HFFc6 (cell line): ENCODE measurements at regions not wholly inside any gene's neighbourhood (a gene's known extent, or its start where the extent isn't known, plus 50 kb on each side); places are given as distances from the start of the nearest gene placed in this dataset.
A peak's percentile ranks its signal among the peaks of the same experiment; 100 is the strongest.

ENCODE experiments used
- DNase-seq: peaks from one replicate; pipeline ENCODE4 v3.0.0-alpha.2; 2018
- H3K27ac Mint-ChIP-seq: 2 replicates; pipeline ENCODE4 v1.8.0; 2020; ENCODE audit warnings: mild to moderate bottlenecking, mixed read lengths
- H3K27me3 Mint-ChIP-seq: 2 replicates; pipeline ENCODE4 v1.8.0; 2021; ENCODE audit warnings: mild to moderate bottlenecking, moderate library complexity, mixed read lengths; ENCODE audit not compliant: insufficient read depth
- H3K36me3 Mint-ChIP-seq: 2 replicates; pipeline ENCODE4 v1.8.0; 2021; ENCODE audit warnings: low read depth, mixed read lengths
- H3K4me1 Mint-ChIP-seq: 2 replicates; pipeline ENCODE4 v1.8.0; 2020; ENCODE audit warnings: low read depth, mixed read lengths
- H3K4me3 Mint-ChIP-seq: 2 replicates; pipeline ENCODE4 v1.8.0; 2020; ENCODE audit warnings: mild to moderate bottlenecking, moderate library complexity, mixed read lengths
- H3K9me3 Mint-ChIP-seq: 2 replicates; pipeline ENCODE4 v1.8.0; 2020; ENCODE audit warnings: mild to moderate bottlenecking, mixed read lengths
- CTCF ChIP-seq: fragments of 200-600 bp; sonication (generic); IDR thresholded peaks from 2 replicates; pipeline ENCODE4 v1.5.0; 2021; ENCODE audit warnings: antibody characterized with exemption, mild to moderate bottlenecking

GRCh38 chr3:146313031-146313745 lies 62.3 kb upstream of the PLSCR4 start:
- peak overlapping the region; percentile 85 for H3K27ac Mint-ChIP-seq
- peak overlapping the region; percentile 69 for H3K4me3 Mint-ChIP-seq
- no peaks in the 10 kb centered on the region for H3K27me3 Mint-ChIP-seq
- peaks cover 33% of the 10 kb centered on the region for H3K36me3 Mint-ChIP-seq
- TF ChIP-seq CTCF: no peak
- peak; percentile 38 for DNase-seq
- peaks cover 13% of the 10 kb centered on the region for H3K9me3 Mint-ChIP-seq
- peaks cover 65% of the 10 kb centered on the region for H3K4me1 Mint-ChIP-seq

- Mint-ChIP-seq H3K36me3 (peaks cover 44% of the 10 kb centered on the region), H3K27me3 (no peaks in the 10 kb centered on the region; the same call in 1 of the 2 replicates), H3K9me3 (peaks cover 13% of the 10 kb centered on the region), H3K4me1 (peaks cover 60% of the 10 kb centered on the region), H3K4me3 (peak overlapping the region; percentile 70), H3K27ac (peak overlapping the region; percentile 92)
- TF ChIP-seq CTCF: no peak
- peak; percentile 56 for DNase-seq
Observed at GRCh38 chr3:146308682-146309081, 57.8 kb upstream of the PLSCR4 start.

DNA sequence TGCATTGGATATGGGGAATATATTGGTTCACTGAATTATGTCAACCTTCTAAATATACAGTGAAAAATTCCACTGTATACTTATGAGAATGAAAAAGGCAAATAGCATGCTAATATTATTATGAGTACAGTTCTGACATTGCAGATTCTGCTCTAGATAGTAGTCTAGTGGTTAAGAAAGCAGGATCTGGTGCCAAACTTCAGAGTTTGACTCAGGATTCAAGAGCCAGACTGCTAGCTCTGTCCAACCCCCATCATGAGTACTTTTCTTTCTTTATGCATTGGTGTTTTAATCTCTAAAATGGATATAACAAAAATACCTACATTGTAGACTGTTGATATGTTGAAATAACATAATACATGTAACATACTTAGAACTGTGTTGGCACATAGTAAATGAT lies 57.3 kb upstream of the PLSCR4 start:
- H3K4me1 Mint-ChIP-seq: peaks cover 55% of the 10 kb centered on the region
- H3K27me3 Mint-ChIP-seq: no peaks in the 10 kb centered on the region; the same call in 1 of the 2 replicates
- H3K36me3 Mint-ChIP-seq: peaks cover 44% of the 10 kb centered on the region
- no peak for TF ChIP-seq CTCF
- peaks cover 13% of the 10 kb centered on the region for H3K9me3 Mint-ChIP-seq
- H3K27ac Mint-ChIP-seq: peak overlapping the region; percentile 92
- peak overlapping the region; percentile 70 for H3K4me3 Mint-ChIP-seq
- DNase-seq: peak; percentile 80

DNA sequence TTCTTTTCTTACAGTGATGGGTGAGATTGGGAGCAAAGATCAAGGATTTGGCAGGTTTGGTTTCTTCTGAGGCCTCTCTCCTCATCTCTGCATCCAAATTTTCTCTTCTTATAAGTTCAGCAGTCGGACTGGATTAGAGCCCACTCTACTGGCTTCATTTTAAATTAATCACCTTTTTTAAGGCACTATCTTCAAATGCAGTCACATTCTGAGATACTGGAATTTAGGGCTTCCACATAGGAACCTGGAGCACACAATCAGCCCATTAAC lies 56.5 kb upstream of the PLSCR4 start:
- Mint-ChIP-seq H3K36me3 (peaks cover 43% of the 10 kb centered on the region), H3K27ac (peak overlapping the region; percentile 53; the same call in 1 of the 2 replicates), H3K9me3 (peaks cover 13% of the 10 kb centered on the region), H3K4me3 (no peak overlapping the region), H3K27me3 (no peaks in the 10 kb centered on the region; the same call in 1 of the 2 replicates), H3K4me1 (peaks cover 47% of the 10 kb centered on the region)
- DNase-seq: no peak
- TF ChIP-seq CTCF: no peak

DNA sequence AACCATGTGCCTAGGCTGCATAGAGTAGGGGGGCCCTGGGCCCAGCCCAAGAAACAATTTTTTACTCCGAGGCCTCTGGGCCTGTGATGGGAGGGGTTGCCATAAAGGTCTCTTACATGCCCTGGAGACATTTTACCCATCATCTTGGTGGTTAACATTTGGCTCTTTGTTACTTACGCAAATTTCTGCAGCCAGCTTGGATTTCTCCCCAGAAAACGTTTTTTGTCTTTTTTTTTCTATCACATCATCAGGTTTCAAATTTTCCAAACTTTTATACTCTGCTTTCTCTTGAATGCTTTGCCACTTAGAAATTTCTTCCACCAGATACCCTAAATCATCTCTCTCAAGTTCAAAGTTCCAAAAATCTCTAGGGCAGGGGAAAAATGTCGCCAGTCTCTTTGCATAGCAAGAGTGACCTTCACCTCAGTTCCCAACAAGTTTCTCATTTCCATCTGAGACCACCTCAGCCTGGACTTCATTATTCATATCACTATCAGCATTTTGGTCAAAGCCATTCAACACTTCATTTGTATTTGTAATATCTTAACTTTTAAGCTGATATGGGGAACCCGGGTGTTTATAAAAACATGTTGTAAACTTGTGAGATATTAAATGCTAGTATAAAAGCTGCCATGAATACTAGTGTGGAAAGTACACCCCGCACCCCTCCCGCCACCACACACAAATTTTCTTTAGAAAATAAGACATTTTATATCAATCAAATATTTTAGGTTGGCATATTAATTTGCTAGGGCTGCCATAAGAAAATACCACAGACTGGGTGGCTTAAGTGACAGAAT lies 56.0 kb upstream of the PLSCR4 start:
- Mint-ChIP-seq H3K4me1 (peaks cover 42% of the 10 kb centered on the region), H3K27ac (peak overlapping the region; percentile 53; the same call in 1 of the 2 replicates), H3K4me3 (no peak overlapping the region), H3K9me3 (peaks cover 7% of the 10 kb centered on the region), H3K36me3 (peaks cover 42% of the 10 kb centered on the region), H3K27me3 (no peaks in the 10 kb centered on the region; the same call in 1 of the 2 replicates)
- DNase-seq: no peak
- TF ChIP-seq CTCF: no peak
